Lung (tissue), 11 donors: ENCODE measurements at regions not wholly inside any gene's neighbourhood (a gene's known extent, or its start where the extent isn't known, plus 50 kb on each side); places are given as distances from the start of the nearest gene placed in this dataset.

ENCODE experiments used
- ATAC-seq: fragments of 200-7000 bp; cut with Tn5 transposase; one replicate; pipeline ENCODE4 v1.9.1; 2020; ENCODE audit warnings: moderate number of reproducible peaks; ENCODE audit not compliant: insufficient read depth, low FRiP score
- DNase-seq, 3 donors: peaks; one replicate each; pipeline ENCODE4 v3.0.0-alpha.2; 2013 to 2017
- H3K27ac ChIP-seq, 2 donors: one replicate each; pipeline ENCODE4 v1.5.1; 2013; ENCODE audit warnings: mild to moderate bottlenecking in 2 of 2, moderate library complexity in 2 of 2, control low read depth in 1 of 2, inconsistent platforms in 1 of 2, low read depth in 1 of 2, low read length in 1 of 2
- H3K27me3 ChIP-seq, 3 donors: one replicate each; pipeline ENCODE4 v1.5.1; 2013; ENCODE audit warnings: low read length in 2 of 3; ENCODE audit not compliant: control insufficient read depth in 3 of 3, insufficient read depth in 3 of 3
- H3K36me3 ChIP-seq, 4 donors: one replicate each; pipeline ENCODE4 v1.5.1; 2013; ENCODE audit warnings: low read length in 4 of 4, mild to moderate bottlenecking in 1 of 4, moderate library complexity in 1 of 4; ENCODE audit not compliant: control insufficient read depth in 4 of 4, insufficient read depth in 4 of 4
- H3K4me1 ChIP-seq, 5 donors: one replicate each; pipeline ENCODE4 v1.5.1; 2013; ENCODE audit warnings: low read length in 5 of 5, mild to moderate bottlenecking in 2 of 5, moderate library complexity in 1 of 5; ENCODE audit not compliant: control insufficient read depth in 5 of 5, insufficient read depth in 5 of 5
- H3K4me3 ChIP-seq: one replicate; pipeline ENCODE4 v1.5.1; 2013; ENCODE audit warnings: mild to moderate bottlenecking, control low read depth, moderate library complexity
- H3K9ac ChIP-seq, 2 donors: one replicate each; pipeline ENCODE4 v1.5.1; 2013; ENCODE audit warnings: low read length in 2 of 2, control low read depth in 1 of 2; ENCODE audit not compliant: insufficient read depth in 1 of 2
- H3K9me3 ChIP-seq, 4 donors: one replicate each; pipeline ENCODE4 v1.5.1; 2013; ENCODE audit warnings: low read length in 3 of 4, mild to moderate bottlenecking in 1 of 4, moderate library complexity in 1 of 4; ENCODE audit not compliant: control insufficient read depth in 4 of 4, insufficient read depth in 3 of 4
- WGBS, 2 donors: extraction: QIAGEN DNeasy Blood & Tissue Kit; methylation state at CpG; one replicate each; pipeline ENCODE4 v1.1.7; 2013; 5-methylcytosine and 5-hydroxymethylcytosine counted together
- TF ChIP-seq, protein P1 (sequence below): IDR thresholded peaks from 2 replicates; pipeline ENCODE4 v1.5.1; 2012; ENCODE audit warnings: mild to moderate bottlenecking; ENCODE audit errors: control extremely low read depth, extremely low read depth
- donor health status: control.
- donor health status: control.
- donor health status: Bipolar disorder and iron deficiency.
- donor health status: healthy.
- donor health status: DM: yes; HTN: yes; CAD: no.

DNA sequence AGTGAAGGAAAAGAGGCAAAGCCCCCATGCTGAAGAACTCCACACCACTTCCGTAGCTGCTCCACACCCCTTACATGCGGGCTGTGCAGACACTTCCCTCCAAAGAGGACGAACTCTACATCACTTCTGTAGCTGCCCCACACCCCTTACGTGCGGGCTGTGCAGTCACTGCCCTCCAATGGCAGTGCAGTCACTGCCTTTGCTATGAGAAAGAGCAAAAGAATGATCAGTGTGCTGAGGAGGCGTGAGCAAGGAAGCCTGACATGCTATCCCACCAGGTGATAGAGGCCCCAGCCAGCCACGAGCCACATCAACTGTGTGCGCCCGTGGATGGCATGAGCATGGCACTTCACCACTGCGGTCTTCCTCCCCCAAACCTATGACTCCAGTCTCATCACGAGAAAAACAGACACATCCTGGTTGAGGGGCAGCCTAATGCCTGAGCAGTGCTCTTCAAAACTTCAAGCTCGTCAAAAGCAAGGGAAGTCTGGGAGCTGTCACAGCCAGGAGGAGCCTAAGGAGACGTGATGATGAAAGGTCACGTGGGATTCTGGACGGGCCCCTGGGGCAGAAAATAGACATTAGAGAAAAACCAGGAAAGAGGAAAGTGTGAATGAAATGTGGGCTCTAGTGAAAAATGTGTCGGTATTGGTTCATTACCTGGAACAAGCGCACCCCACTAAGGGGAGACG lies 60.8 kb upstream of the C14orf180 start:
- no peak overlapping the region for H3K27ac ChIP-seq
- no peaks in the 10 kb centered on the region for H3K27me3 ChIP-seq
- H3K4me3 ChIP-seq, result no peak overlapping the region
- no peak overlapping the region for H3K9ac ChIP-seq
- H3K4me1 ChIP-seq, result no peaks in the 10 kb centered on the region
- H3K9me3 ChIP-seq, result peaks cover 0 to 23% (median 0%) of the 10 kb centered on the region in 4 donors
- TF ChIP-seq, protein P1, sequence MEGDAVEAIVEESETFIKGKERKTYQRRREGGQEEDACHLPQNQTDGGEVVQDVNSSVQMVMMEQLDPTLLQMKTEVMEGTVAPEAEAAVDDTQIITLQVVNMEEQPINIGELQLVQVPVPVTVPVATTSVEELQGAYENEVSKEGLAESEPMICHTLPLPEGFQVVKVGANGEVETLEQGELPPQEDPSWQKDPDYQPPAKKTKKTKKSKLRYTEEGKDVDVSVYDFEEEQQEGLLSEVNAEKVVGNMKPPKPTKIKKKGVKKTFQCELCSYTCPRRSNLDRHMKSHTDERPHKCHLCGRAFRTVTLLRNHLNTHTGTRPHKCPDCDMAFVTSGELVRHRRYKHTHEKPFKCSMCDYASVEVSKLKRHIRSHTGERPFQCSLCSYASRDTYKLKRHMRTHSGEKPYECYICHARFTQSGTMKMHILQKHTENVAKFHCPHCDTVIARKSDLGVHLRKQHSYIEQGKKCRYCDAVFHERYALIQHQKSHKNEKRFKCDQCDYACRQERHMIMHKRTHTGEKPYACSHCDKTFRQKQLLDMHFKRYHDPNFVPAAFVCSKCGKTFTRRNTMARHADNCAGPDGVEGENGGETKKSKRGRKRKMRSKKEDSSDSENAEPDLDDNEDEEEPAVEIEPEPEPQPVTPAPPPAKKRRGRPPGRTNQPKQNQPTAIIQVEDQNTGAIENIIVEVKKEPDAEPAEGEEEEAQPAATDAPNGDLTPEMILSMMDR, result no peak
- peaks cover 0 to 3% (median 0%) of the 10 kb centered on the region in 4 donors for H3K36me3 ChIP-seq
- WGBS, 2 donors, result 78 to 79% methylated on average over 18 of the region's 18 CpGs
- DNase-seq (no peak), ATAC-seq (no peak)

DNA sequence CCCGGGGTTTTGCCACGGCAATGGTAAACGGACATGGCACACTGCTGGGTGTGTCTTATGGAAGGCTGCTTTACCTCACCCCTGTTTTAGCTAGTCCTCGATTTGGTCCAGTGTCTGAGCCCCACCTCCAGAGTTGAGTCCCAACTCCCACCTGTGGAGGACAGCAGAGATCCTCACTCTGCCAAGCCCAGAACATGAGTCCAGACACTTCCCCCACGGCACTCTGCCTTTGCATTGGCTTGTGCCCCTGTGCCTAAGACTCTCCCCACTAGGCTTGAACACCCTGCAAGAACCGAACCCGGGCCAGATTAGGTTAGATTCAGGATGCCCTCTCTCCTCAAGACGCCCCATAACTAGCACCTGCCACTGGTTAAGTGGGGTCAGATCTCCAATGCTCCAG lies 59.8 kb upstream of the C14orf180 start:
- Histone ChIP-seq H3K9me3 (peaks cover 0 to 25% (median 0%) of the 10 kb centered on the region in 4 donors), H3K27ac (no peak overlapping the region), H3K9ac (no peak overlapping the region), H3K4me1 (no peaks in the 10 kb centered on the region), H3K27me3 (no peaks in the 10 kb centered on the region), H3K36me3 (peaks cover 0 to 3% (median 0%) of the 10 kb centered on the region in 4 donors), H3K4me3 (no peak overlapping the region)
- no peak for DNase-seq
- 83 to 86% methylated on average over 8 of the region's 8 CpGs for WGBS, 2 donors
- TF ChIP-seq, protein P1, result no peak
- ATAC-seq, result no peak

DNA sequence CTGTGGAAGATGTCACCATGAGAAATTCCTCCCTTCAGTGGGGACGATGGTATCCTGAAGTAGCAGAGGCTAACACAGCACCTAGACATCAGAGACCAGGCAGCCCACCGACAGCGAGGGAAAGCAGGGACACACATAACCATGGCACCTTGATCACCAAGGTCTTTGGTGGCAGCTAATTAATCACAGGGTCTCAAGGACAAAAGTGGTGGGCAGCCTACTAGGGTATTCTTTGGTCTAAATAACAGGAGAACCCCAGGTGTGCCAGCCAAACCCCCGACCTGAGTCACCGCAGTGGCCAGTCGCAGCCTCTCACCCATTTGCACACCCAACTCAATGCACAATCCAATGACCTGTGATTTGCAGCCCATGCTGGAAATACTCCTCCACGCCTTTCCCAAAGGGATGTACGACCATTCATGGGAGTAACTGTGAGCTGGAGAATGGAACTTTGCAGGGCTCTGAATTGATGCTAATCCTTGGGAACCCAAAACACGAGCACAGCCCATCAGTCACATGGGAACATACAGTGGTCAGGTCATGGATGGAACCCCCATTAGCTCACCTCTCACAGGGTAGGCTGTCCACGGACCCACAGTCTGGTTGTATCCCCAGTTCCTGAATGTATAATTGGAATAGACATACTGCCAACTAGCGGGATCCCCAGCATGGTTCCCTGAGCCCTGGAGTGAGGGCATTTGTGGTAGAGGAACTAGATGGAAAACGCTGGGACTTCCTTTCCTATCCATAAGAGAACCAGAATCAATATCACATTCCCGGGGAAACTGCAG lies 58.7 kb upstream of the C14orf180 start:
- WGBS, 2 donors, result 83 to 87% methylated on average over 13 of the region's 13 CpGs

More for the DNA sequence above, 58.7 kb upstream of the C14orf180 start:
- no peak overlapping the region for H3K27ac ChIP-seq
- H3K27me3 ChIP-seq, result no peaks in the 10 kb centered on the region
- H3K4me3 ChIP-seq, result no peak overlapping the region
- DNase-seq (no peak), ATAC-seq (no peak)
- no peak overlapping the region for H3K9ac ChIP-seq
- TF ChIP-seq, protein P1, result no peak
- H3K4me1 ChIP-seq, result no peaks in the 10 kb centered on the region
- peaks cover 0 to 3% (median 0%) of the 10 kb centered on the region in 4 donors for H3K36me3 ChIP-seq
- H3K9me3 ChIP-seq, result peaks cover 0 to 20% (median 0%) of the 10 kb centered on the region in 4 donors
